GM18867 (cell line): ENCODE measurements at regions not wholly inside any gene's neighbourhood (a gene's known extent, or its start where the extent isn't known, plus 50 kb on each side); places are given as distances from the start of the nearest gene placed in this dataset.
A peak's percentile ranks its signal among the peaks of the same experiment; 100 is the strongest.
"Not testable (repeated sequence)": the region's sequence is repeated elsewhere in the genome, so short reads cannot be mapped to it uniquely, and the experiment has no call there.

Experiments used
- ATAC-seq: cut with Tn5 transposase; IDR thresholded peaks from one replicate; pipeline ENCODE4 v1.9.1; 2021; ENCODE audit warnings: mild to moderate bottlenecking, moderate library complexity; ENCODE audit not compliant: unreplicated experiment

- ATAC-seq: not testable (repeated sequence)
Measured at GRCh38 chr4:190118519-190118918, 54.2 kb downstream of the DBET start.

GRCh38 chr4:190119474-190119873 is 54.1 kb upstream of the DUX4 start:
- not testable (repeated sequence) for ATAC-seq

- ATAC-seq: peak; percentile 35
Measured at GRCh38 chr4:190120111-190120514, 53.5 kb upstream of the DUX4 start.

GRCh38 chr4:190120537-190121001 is 53.0 kb upstream of the DUX4 start:
- ATAC-seq: peak; percentile 22

- not testable (repeated sequence) for ATAC-seq
Measured at GRCh38 chr4:190121076-190121671, 52.4 kb upstream of the DUX4 start.

GRCh38 chr4:190121759-190122158 is 51.8 kb upstream of the DUX4 start:
- ATAC-seq: no peak

GRCh38 chr4:190122161-190123142 is 51.1 kb upstream of the DUX4 start:
- ATAC-seq: peak; percentile 46
